CD8-positive, alpha-beta memory T cell (primary cell): ENCODE measurements at regions not wholly inside any gene's neighbourhood (a gene's known extent, or its start where the extent isn't known, plus 50 kb on each side); places are given as distances from the start of the nearest gene placed in this dataset.

ENCODE experiments used
- CTCF ChIA-PET: fragments of 350-600 bp; sonication (Branson Sonifier 250); formaldehyde crosslinking; loops from one replicate; lab custom pipeline; 2021; ENCODE audit warnings: antibody characterized with exemption; lab: Charles Lee
- POLR2A ChIA-PET: fragments of 350-600 bp; sonication (Branson Sonifier 250); formaldehyde crosslinking; loops from one replicate; lab custom pipeline; 2021; ENCODE audit warnings: antibody characterized with exemption; lab: Charles Lee
- DNase-seq, 5 donors: peaks; one replicate each; pipeline versions ENCODE4 v3.0.0 to v3.0.0-alpha.2; 2020 to 2022; ENCODE audit warnings: mixed read lengths in 1 of 5
- H3K27ac ChIP-seq: one replicate; pipeline ENCODE4 v1.7.0; 2013; ENCODE audit warnings: low read depth, mild to moderate bottlenecking, low read length, moderate library complexity
- H3K27me3 ChIP-seq: 2 replicates; pipeline ENCODE4 v1.7.0; 2013; ENCODE audit warnings: low read length, mild to moderate bottlenecking; ENCODE audit not compliant: insufficient read depth, poor library complexity, severe bottlenecking
- H3K36me3 ChIP-seq: 2 replicates; pipeline ENCODE4 v1.7.0; 2013; ENCODE audit warnings: mild to moderate bottlenecking, low read length, moderate library complexity; ENCODE audit not compliant: insufficient read depth
- H3K4me1 ChIP-seq: 2 replicates; pipeline ENCODE4 v1.7.0; 2013; ENCODE audit warnings: mild to moderate bottlenecking, low read length, moderate library complexity; ENCODE audit not compliant: insufficient read depth
- H3K4me3 ChIP-seq: 2 replicates; pipeline ENCODE4 v1.7.0; 2013; ENCODE audit warnings: mild to moderate bottlenecking, low read length
- H3K9me3 ChIP-seq: 2 replicates; pipeline ENCODE4 v1.7.0; 2013; ENCODE audit warnings: mild to moderate bottlenecking, low read length
- H3K27ac Mint-ChIP-seq, 8 donors: one replicate each; pipeline ENCODE4 v1.8.0; 2020 to 2021; ENCODE audit warnings: mixed read lengths in 8 of 8, mild to moderate bottlenecking in 6 of 8, inconsistent platforms in 3 of 8, moderate library complexity in 3 of 8
- H3K27me3 Mint-ChIP-seq, 2 donors: one replicate each; pipeline ENCODE4 v1.8.0; 2020 to 2021; ENCODE audit warnings: mixed read lengths in 2 of 2, mild to moderate bottlenecking in 1 of 2, moderate library complexity in 1 of 2
- H3K36me3 Mint-ChIP-seq, 3 donors: one replicate each; pipeline ENCODE4 v1.8.0; 2020 to 2021; ENCODE audit warnings: mixed read lengths in 3 of 3, inconsistent platforms in 1 of 3, mild to moderate bottlenecking in 1 of 3
- H3K4me1 Mint-ChIP-seq, 3 donors: one replicate each; pipeline ENCODE4 v1.8.0; 2020 to 2021; ENCODE audit warnings: mixed read lengths in 3 of 3, inconsistent platforms in 1 of 3, mild to moderate bottlenecking in 1 of 3
- H3K4me3 Mint-ChIP-seq, 7 donors: one replicate each; pipeline ENCODE4 v1.8.0; 2020 to 2021; ENCODE audit warnings: mixed read lengths in 7 of 7, mild to moderate bottlenecking in 6 of 7, moderate library complexity in 4 of 7, inconsistent platforms in 2 of 7
- H3K9me3 Mint-ChIP-seq, 5 donors: one replicate each; pipeline ENCODE4 v1.8.0; 2020 to 2022; ENCODE audit warnings: mixed read lengths in 5 of 5, mild to moderate bottlenecking in 3 of 5, moderate library complexity in 2 of 5, inconsistent platforms in 1 of 5

GRCh38 chr3:34319881-34320280 is 521.5 kb downstream of the PDCD6IP start:
- no peaks in the 10 kb centered on the region for H3K36me3 ChIP-seq
- H3K36me3 Mint-ChIP-seq, result no peaks in the 10 kb centered on the region
- peaks cover 1 to 6% of the 10 kb centered on the region in 2 donors for H3K27me3 Mint-ChIP-seq
- H3K9me3 ChIP-seq, result no peaks in the 10 kb centered on the region
- no peaks in the 10 kb centered on the region for H3K4me1 ChIP-seq
- ChIA-PET CTCF (no interaction called here), POLR2A (no interaction called here)
- H3K27ac Mint-ChIP-seq, result no peak overlapping the region
- no peak for DNase-seq
- no peaks in the 10 kb centered on the region for H3K27me3 ChIP-seq
- H3K27ac ChIP-seq, result no peak overlapping the region
- H3K4me3 Mint-ChIP-seq, result no peak overlapping the region
- no peak overlapping the region for H3K4me3 ChIP-seq
- H3K4me1 Mint-ChIP-seq, result no peaks in the 10 kb centered on the region
- peaks cover 2 to 9% (median 7%) of the 10 kb centered on the region in 5 donors for H3K9me3 Mint-ChIP-seq

- ChIA-PET POLR2A (no interaction called here), CTCF (no interaction called here)
- H3K27ac Mint-ChIP-seq, result no peak overlapping the region
- Histone ChIP-seq H3K4me1 (no peaks in the 10 kb centered on the region), H3K36me3 (no peaks in the 10 kb centered on the region), H3K27me3 (no peaks in the 10 kb centered on the region), H3K9me3 (no peaks in the 10 kb centered on the region), H3K27ac (no peak overlapping the region), H3K4me3 (no peak overlapping the region)
- H3K9me3 Mint-ChIP-seq, result peaks cover 0 to 2% (median 2%) of the 10 kb centered on the region in 5 donors
- H3K4me3 Mint-ChIP-seq, result no peak overlapping the region
- DNase-seq, result no peak
- no peaks in the 10 kb centered on the region for H3K4me1 Mint-ChIP-seq
- H3K36me3 Mint-ChIP-seq, result no peaks in the 10 kb centered on the region
- peaks cover 1 to 6% of the 10 kb centered on the region in 2 donors for H3K27me3 Mint-ChIP-seq
These were observed 525.1 kb downstream of the PDCD6IP start for GRCh38 chr3:34323517-34323916.

- Histone ChIP-seq H3K36me3 (no peaks in the 10 kb centered on the region), H3K4me3 (no peak overlapping the region), H3K27me3 (no peaks in the 10 kb centered on the region), H3K9me3 (no peaks in the 10 kb centered on the region), H3K27ac (no peak overlapping the region), H3K4me1 (no peaks in the 10 kb centered on the region)
- Mint-ChIP-seq H3K4me3 (no peak overlapping the region), H3K4me1 (no peaks in the 10 kb centered on the region), H3K9me3 (peaks cover 0 to 3% (median 0%) of the 10 kb centered on the region in 5 donors), H3K27ac (no peak overlapping the region), H3K27me3 (no peaks in the 10 kb centered on the region), H3K36me3 (no peaks in the 10 kb centered on the region)
- POLR2A ChIA-PET, result no interaction called here
- DNase-seq, result no peak
- CTCF ChIA-PET, result no interaction called here
These were observed 548.2 kb downstream of the PDCD6IP start for GRCh38 chr3:34346656-34347055.

- CTCF ChIA-PET, result no interaction called here
- no peak overlapping the region for H3K4me3 ChIP-seq
- no peaks in the 10 kb centered on the region for H3K36me3 Mint-ChIP-seq
These were observed 553.7 kb downstream of the PDCD6IP start for GRCh38 chr3:34351882-34352777.

GRCh38 chr3:34352778-34353331 is 554.4 kb downstream of the PDCD6IP start:
- Histone ChIP-seq H3K36me3 (no peaks in the 10 kb centered on the region), H3K27me3 (no peaks in the 10 kb centered on the region), H3K4me1 (no peaks in the 10 kb centered on the region), H3K9me3 (no peaks in the 10 kb centered on the region), H3K4me3 (no peak overlapping the region), H3K27ac (no peak overlapping the region)
- Mint-ChIP-seq H3K27me3 (peaks cover 0 to 6% of the 10 kb centered on the region in 2 donors), H3K36me3 (no peaks in the 10 kb centered on the region), H3K9me3 (no peaks in the 10 kb centered on the region), H3K27ac (no peak overlapping the region), H3K4me1 (no peaks in the 10 kb centered on the region), H3K4me3 (no peak overlapping the region)
- POLR2A ChIA-PET, result no interaction called here
- CTCF ChIA-PET, result no interaction called here
- DNase-seq, result no peak

More at GRCh38 chr3:34351882-34352777, 553.7 kb downstream of the PDCD6IP start:
- Mint-ChIP-seq H3K4me1 (no peaks in the 10 kb centered on the region), H3K9me3 (no peaks in the 10 kb centered on the region), H3K4me3 (no peak overlapping the region), H3K27ac (no peak overlapping the region), H3K27me3 (peaks cover 0 to 4% of the 10 kb centered on the region in 2 donors)
- no peaks in the 10 kb centered on the region for H3K9me3 ChIP-seq
- POLR2A ChIA-PET, result no interaction called here
- no peaks in the 10 kb centered on the region for H3K27me3 ChIP-seq
- H3K4me1 ChIP-seq, result no peaks in the 10 kb centered on the region
- no peak overlapping the region for H3K27ac ChIP-seq
- no peak for DNase-seq
- no peaks in the 10 kb centered on the region for H3K36me3 ChIP-seq

GRCh38 chr3:34357461-34357860 is 559.0 kb downstream of the PDCD6IP start:
- no peak overlapping the region for H3K27ac Mint-ChIP-seq
- Histone ChIP-seq H3K9me3 (no peaks in the 10 kb centered on the region), H3K4me3 (no peak overlapping the region), H3K36me3 (no peaks in the 10 kb centered on the region), H3K27me3 (no peaks in the 10 kb centered on the region), H3K27ac (no peak overlapping the region), H3K4me1 (no peaks in the 10 kb centered on the region)
- peaks cover 0 to 4% (median 3%) of the 10 kb centered on the region in 3 donors for H3K4me1 Mint-ChIP-seq
- ChIA-PET POLR2A (no interaction called here), CTCF (no interaction called here)
- no peaks in the 10 kb centered on the region for H3K9me3 Mint-ChIP-seq
- peaks cover 0 to 3% of the 10 kb centered on the region in 2 donors for H3K27me3 Mint-ChIP-seq
- no peak for DNase-seq
- no peak overlapping the region for H3K4me3 Mint-ChIP-seq
- no peaks in the 10 kb centered on the region for H3K36me3 Mint-ChIP-seq

GRCh38 chr3:34359064-34359463 is 560.6 kb downstream of the PDCD6IP start:
- H3K27ac Mint-ChIP-seq, result no peak overlapping the region
- no peaks in the 10 kb centered on the region for H3K9me3 Mint-ChIP-seq
- H3K4me3 Mint-ChIP-seq, result no peak overlapping the region
- ChIA-PET CTCF (no interaction called here), POLR2A (no interaction called here)
- Histone ChIP-seq H3K36me3 (no peaks in the 10 kb centered on the region), H3K27ac (no peak overlapping the region), H3K27me3 (no peaks in the 10 kb centered on the region), H3K4me1 (no peaks in the 10 kb centered on the region), H3K9me3 (no peaks in the 10 kb centered on the region), H3K4me3 (no peak overlapping the region)
- H3K4me1 Mint-ChIP-seq, result peaks cover 0 to 4% (median 3%) of the 10 kb centered on the region in 3 donors
- H3K27me3 Mint-ChIP-seq, result peaks cover 0 to 8% of the 10 kb centered on the region in 2 donors
- no peaks in the 10 kb centered on the region for H3K36me3 Mint-ChIP-seq
- DNase-seq, result no peak

- Mint-ChIP-seq H3K27ac (no peak overlapping the region), H3K36me3 (no peaks in the 10 kb centered on the region), H3K9me3 (no peaks in the 10 kb centered on the region), H3K4me3 (no peak overlapping the region), H3K27me3 (peaks cover 0 to 10% of the 10 kb centered on the region in 2 donors), H3K4me1 (peaks cover 0 to 4% (median 3%) of the 10 kb centered on the region in 3 donors)
- Histone ChIP-seq H3K27me3 (no peaks in the 10 kb centered on the region), H3K27ac (no peak overlapping the region), H3K4me3 (no peak overlapping the region), H3K36me3 (no peaks in the 10 kb centered on the region), H3K4me1 (no peaks in the 10 kb centered on the region), H3K9me3 (no peaks in the 10 kb centered on the region)
- POLR2A ChIA-PET, result no interaction called here
- CTCF ChIA-PET, result no interaction called here
- no peak for DNase-seq
These were observed 562.3 kb downstream of the PDCD6IP start for GRCh38 chr3:34360713-34361112.
